ENCODE measurements at regions not wholly inside any gene's neighbourhood (a gene's known extent, or its start where the extent isn't known, plus 50 kb on each side); places are given as distances from the start of the nearest gene placed in this dataset.
"Not testable (repeated sequence)": the region's sequence is repeated elsewhere in the genome, so short reads cannot be mapped to it uniquely, and the experiment has no call there.

GRCh38 chr12:25690996-25691864 is 138.1 kb upstream of the LMNTD1 start:
- Mint-ChIP-seq H3K4me1 (no peaks in the 10 kb centered on the region), H3K9me3 (ENCODE audit: low read depth) (no peaks in the 10 kb centered on the region), H3K27me3 (no peaks in the 10 kb centered on the region), H3K4me3 (no peak overlapping the region), H3K27ac (no peak overlapping the region), H3K36me3 (no peaks in the 10 kb centered on the region)
- DNase-seq (no peak), ATAC-seq (no peak)
- CTCF ChIA-PET, result no interaction called here

- Mint-ChIP-seq H3K4me1 (no peaks in the 10 kb centered on the region), H3K27me3 (no peaks in the 10 kb centered on the region), H3K36me3 (no peaks in the 10 kb centered on the region), H3K9me3 (ENCODE audit: low read depth) (no peaks in the 10 kb centered on the region), H3K27ac (no peak overlapping the region), H3K4me3 (no peak overlapping the region)
- CTCF ChIA-PET, result no interaction called here
- no peak for ATAC-seq
- DNase-seq, result no peak
Observed at GRCh38 chr12:25691865-25692114, 138.7 kb upstream of the LMNTD1 start.

GRCh38 chr12:25692115-25693035 is 139.3 kb upstream of the LMNTD1 start:
- H3K4me1 Mint-ChIP-seq, result no peaks in the 10 kb centered on the region
- CTCF ChIA-PET, result no interaction called here
- H3K27ac Mint-ChIP-seq, result no peak overlapping the region
- ATAC-seq, result no peak
- no peaks in the 10 kb centered on the region for H3K27me3 Mint-ChIP-seq
- DNase-seq, result no peak
- no peaks in the 10 kb centered on the region for H3K36me3 Mint-ChIP-seq
- no peaks in the 10 kb centered on the region for H3K9me3 Mint-ChIP-seq (ENCODE audit: low read depth)
- no peak overlapping the region for H3K4me3 Mint-ChIP-seq

- H3K27ac Mint-ChIP-seq, result no peak overlapping the region
- H3K36me3 Mint-ChIP-seq, result no peaks in the 10 kb centered on the region
- ATAC-seq (no peak), DNase-seq (no peak)
- CTCF ChIA-PET, result interaction anchor here (1.3 kb wide), 1 partner anchor 12 kb away, joined by 3 read pairs; no protein-coding TSS in a partner anchor
- no peaks in the 10 kb centered on the region for H3K9me3 Mint-ChIP-seq (ENCODE audit: low read depth)
- no peak overlapping the region for H3K4me3 Mint-ChIP-seq
- H3K4me1 Mint-ChIP-seq, result no peaks in the 10 kb centered on the region
- no peaks in the 10 kb centered on the region for H3K27me3 Mint-ChIP-seq
Observed at GRCh38 chr12:25694072-25694471, 141.0 kb upstream of the LMNTD1 start.

GRCh38 chr12:25695574-25695973 is 142.5 kb upstream of the LMNTD1 start:
- Mint-ChIP-seq H3K4me1 (no peaks in the 10 kb centered on the region), H3K36me3 (no peaks in the 10 kb centered on the region), H3K27me3 (no peaks in the 10 kb centered on the region)

GRCh38 chr12:25698772-25699171 is 145.7 kb upstream of the LMNTD1 start:
- ATAC-seq (no peak), DNase-seq (no peak)
- no peaks in the 10 kb centered on the region for H3K9me3 Mint-ChIP-seq (ENCODE audit: low read depth)
- H3K4me1 Mint-ChIP-seq, result no peaks in the 10 kb centered on the region
- H3K27ac Mint-ChIP-seq, result no peak overlapping the region
- peaks cover 5% of the 10 kb centered on the region for H3K27me3 Mint-ChIP-seq
- H3K4me3 Mint-ChIP-seq, result no peak overlapping the region
- CTCF ChIA-PET, result no interaction called here
- no peaks in the 10 kb centered on the region for H3K36me3 Mint-ChIP-seq

More at GRCh38 chr12:25695574-25695973, 142.5 kb upstream of the LMNTD1 start:
- ATAC-seq, result no peak
- no peak for DNase-seq
- CTCF ChIA-PET, result interaction anchor here (1.3 kb wide), 1 partner anchor 11 kb away, joined by 3 read pairs; no protein-coding TSS in a partner anchor
- Mint-ChIP-seq H3K4me3 (no peak overlapping the region), H3K9me3 (ENCODE audit: low read depth) (no peaks in the 10 kb centered on the region), H3K27ac (no peak overlapping the region)

DNA sequence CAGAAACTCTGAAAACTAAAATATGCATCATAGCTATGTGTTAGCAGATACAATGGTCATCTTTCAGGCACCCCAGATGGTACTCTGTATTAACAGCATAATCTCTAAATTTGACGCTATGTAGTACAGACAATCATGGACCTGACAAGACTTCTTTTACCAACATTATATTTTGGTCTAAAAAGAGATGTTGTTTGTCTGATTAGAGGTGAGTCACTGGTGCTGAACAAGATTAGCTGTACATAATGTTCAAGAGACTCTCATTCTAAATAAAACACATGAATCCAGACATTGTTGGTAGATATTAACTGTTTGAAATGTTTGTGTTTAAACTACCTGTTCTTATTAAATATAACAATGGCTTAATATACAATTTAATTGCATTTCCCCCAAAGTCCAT is 146.4 kb upstream of the LMNTD1 start:
- H3K36me3 Mint-ChIP-seq, result no peaks in the 10 kb centered on the region
- no peaks in the 10 kb centered on the region for H3K9me3 Mint-ChIP-seq (ENCODE audit: low read depth)
- CTCF ChIA-PET, result no interaction called here
- peaks cover 5% of the 10 kb centered on the region for H3K27me3 Mint-ChIP-seq
- ATAC-seq (no peak), DNase-seq (no peak)
- no peak overlapping the region for H3K27ac Mint-ChIP-seq
- no peaks in the 10 kb centered on the region for H3K4me1 Mint-ChIP-seq
- no peak overlapping the region for H3K4me3 Mint-ChIP-seq

DNA sequence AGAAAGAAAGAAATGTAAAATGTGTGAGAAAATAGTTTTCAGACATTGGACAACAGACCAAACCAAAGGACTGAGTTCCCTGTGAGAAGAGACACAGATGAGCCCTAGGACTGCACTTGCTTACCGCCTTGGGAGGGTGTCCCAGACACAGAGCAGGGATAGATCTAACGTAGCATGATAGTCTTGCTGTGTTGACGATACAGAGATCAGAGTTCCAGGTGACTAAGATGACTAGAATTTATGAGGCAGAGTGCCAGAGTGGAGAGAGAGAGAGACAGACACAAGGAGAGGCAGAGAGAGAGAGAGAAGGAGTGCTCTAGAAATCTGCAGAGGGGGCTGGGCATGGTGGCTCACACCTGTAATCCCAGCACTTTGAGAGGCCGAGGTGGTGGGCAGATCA is 148.2 kb upstream of the LMNTD1 start:
- H3K4me1 Mint-ChIP-seq, result peaks cover 3% of the 10 kb centered on the region
- H3K9me3 Mint-ChIP-seq (ENCODE audit: low read depth), result no peaks in the 10 kb centered on the region
- CTCF ChIA-PET, result no interaction called here
- peaks cover 5% of the 10 kb centered on the region for H3K27me3 Mint-ChIP-seq
- no peak overlapping the region for H3K27ac Mint-ChIP-seq
- no peaks in the 10 kb centered on the region for H3K36me3 Mint-ChIP-seq
- H3K4me3 Mint-ChIP-seq, result no peak overlapping the region
- ATAC-seq (no peak), DNase-seq (no peak)

DNA sequence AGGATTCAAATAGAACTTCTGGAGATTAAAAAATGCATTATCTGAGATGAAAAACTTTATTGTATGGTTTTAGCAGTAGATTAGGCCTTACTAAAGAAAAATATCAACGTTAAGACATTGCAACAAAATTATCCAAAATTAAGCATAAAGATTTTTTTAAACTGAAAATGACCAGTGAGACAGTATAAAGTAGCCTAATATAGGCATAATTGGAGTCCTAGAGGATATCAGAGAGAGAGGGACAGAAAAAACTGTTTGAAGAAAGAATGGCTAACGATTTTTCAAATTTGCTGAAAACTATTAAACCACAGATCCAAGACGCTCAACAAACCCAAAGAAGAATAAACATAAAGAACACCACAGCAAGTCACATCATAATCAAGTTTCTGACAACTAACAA is 149.5 kb upstream of the LMNTD1 start:
- Mint-ChIP-seq H3K27ac (no peak overlapping the region), H3K4me3 (no peak overlapping the region), H3K27me3 (peaks cover 5% of the 10 kb centered on the region), H3K9me3 (ENCODE audit: low read depth) (no peaks in the 10 kb centered on the region), H3K36me3 (no peaks in the 10 kb centered on the region), H3K4me1 (peaks cover 3% of the 10 kb centered on the region)
- CTCF ChIA-PET, result no interaction called here
- DNase-seq (no peak), ATAC-seq (no peak)

DNA sequence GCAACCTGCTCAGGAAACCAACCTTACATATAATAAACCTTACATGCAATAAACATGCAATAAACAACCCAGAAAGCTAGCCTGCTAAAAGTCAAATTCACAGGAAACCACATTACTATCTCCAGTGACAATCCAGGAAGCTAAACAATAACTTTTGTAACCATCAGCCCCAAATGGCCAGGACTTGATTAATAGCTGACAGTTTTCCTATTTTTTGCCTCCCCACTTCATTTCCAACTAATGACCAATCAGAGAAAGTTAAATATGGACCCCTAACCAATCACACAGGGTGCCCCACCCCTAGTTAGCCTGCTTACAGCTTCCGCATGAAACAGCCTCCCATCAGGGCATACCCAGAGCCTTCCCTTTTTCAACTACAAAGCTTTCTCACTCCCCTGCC is 152.2 kb upstream of the LMNTD1 start:
- H3K27ac Mint-ChIP-seq, result no peak overlapping the region
- ATAC-seq (no peak), DNase-seq (no peak)
- CTCF ChIA-PET, result no interaction called here
- H3K9me3 Mint-ChIP-seq (ENCODE audit: low read depth), result no peaks in the 10 kb centered on the region
- H3K4me1 Mint-ChIP-seq, result peaks cover 3% of the 10 kb centered on the region
- H3K4me3 Mint-ChIP-seq, result no peak overlapping the region
- H3K36me3 Mint-ChIP-seq, result no peaks in the 10 kb centered on the region
- H3K27me3 Mint-ChIP-seq, result peaks cover 5% of the 10 kb centered on the region

- ATAC-seq; DNase-seq; H3K36me3 Mint-ChIP-seq; H3K9me3 Mint-ChIP-seq (ENCODE audit: low read depth); H3K4me1 Mint-ChIP-seq; H3K27ac Mint-ChIP-seq; H3K27me3 Mint-ChIP-seq; H3K4me3 Mint-ChIP-seq: not testable (repeated sequence)
- CTCF ChIA-PET, result interaction anchor here (1.3 kb wide), 1 partner anchor 12 kb away, joined by 3 read pairs; no protein-coding TSS in a partner anchor
Observed at GRCh38 chr12:25706646-25707045, 153.6 kb upstream of the LMNTD1 start.

- Mint-ChIP-seq H3K27ac (no peak overlapping the region), H3K9me3 (ENCODE audit: low read depth) (no peaks in the 10 kb centered on the region), H3K4me3 (no peak overlapping the region), H3K27me3 (peaks cover 5% of the 10 kb centered on the region), H3K36me3 (peaks cover 4% of the 10 kb centered on the region), H3K4me1 (peaks cover 3% of the 10 kb centered on the region)
- CTCF ChIA-PET, result no interaction called here
- ATAC-seq, result no peak
- DNase-seq, result no peak
Observed at GRCh38 chr12:25707056-25707455, 154.0 kb upstream of the LMNTD1 start.

DNA sequence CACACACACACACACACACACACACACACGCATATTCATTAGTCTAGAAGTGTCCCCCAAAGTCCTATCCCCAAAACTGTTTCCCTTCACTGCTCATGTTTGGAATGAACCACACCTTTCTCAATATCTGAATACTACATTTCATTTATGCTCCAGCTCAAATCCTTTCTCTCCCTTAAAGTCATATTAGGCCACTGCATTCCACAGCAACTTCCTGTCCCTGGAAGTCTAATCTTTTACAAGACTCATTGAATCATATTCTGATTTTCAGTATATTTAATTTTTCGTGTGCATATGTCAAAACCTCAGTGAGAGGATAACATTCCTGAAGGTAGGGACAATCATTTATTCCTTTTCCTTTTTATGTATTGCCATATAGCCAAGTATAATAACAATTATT is 155.6 kb upstream of the LMNTD1 start:
- CTCF ChIA-PET, result no interaction called here
- Mint-ChIP-seq H3K4me1 (peaks cover 9% of the 10 kb centered on the region), H3K27ac (no peak overlapping the region), H3K4me3 (no peak overlapping the region), H3K27me3 (no peaks in the 10 kb centered on the region), H3K36me3 (peaks cover 4% of the 10 kb centered on the region), H3K9me3 (ENCODE audit: low read depth) (no peaks in the 10 kb centered on the region)
- no peak for DNase-seq
- no peak for ATAC-seq

GRCh38 chr12:25710128-25710527 is 157.0 kb upstream of the LMNTD1 start:
- no peaks in the 10 kb centered on the region for H3K9me3 Mint-ChIP-seq (ENCODE audit: low read depth)
- H3K27ac Mint-ChIP-seq, result no peak overlapping the region
- DNase-seq, result no peak
- no peak overlapping the region for H3K4me3 Mint-ChIP-seq
- H3K36me3 Mint-ChIP-seq, result peaks cover 4% of the 10 kb centered on the region
- ATAC-seq, result no peak
- no peaks in the 10 kb centered on the region for H3K27me3 Mint-ChIP-seq
- peaks cover 9% of the 10 kb centered on the region for H3K4me1 Mint-ChIP-seq
- CTCF ChIA-PET, result no interaction called here

Measured in activated CD8-positive, alpha-beta memory T cell treated with anti-CD3 and anti-CD28 coated beads, Interleukin-2, amount 10 ng/mL, durations not matched to agents 7 days and 5 days (primary cell).